ENCODE measurements at regions not wholly inside any gene's neighbourhood (a gene's known extent, or its start where the extent isn't known, plus 50 kb on each side); places are given as distances from the start of the nearest gene placed in this dataset.

DNA sequence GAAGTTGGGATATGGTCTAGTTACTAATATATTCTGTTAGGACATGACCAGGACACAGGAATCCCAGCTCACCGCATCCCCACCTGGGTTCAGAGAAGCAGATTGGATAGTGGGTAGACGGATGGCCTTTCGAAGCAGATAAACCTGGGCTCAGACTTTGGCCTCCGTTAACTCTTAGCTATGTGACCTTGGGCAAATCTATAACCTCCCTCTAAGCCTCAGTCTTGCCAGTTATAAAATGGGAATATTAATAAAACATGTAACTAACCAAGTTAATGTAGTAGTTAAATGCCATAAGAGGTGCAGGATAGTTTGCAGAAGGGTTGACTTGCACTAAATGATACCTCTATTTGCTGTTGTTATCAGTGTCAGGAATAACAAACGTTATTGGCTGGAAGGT lies 127.6 kb upstream of the JCAD start:
- Histone ChIP-seq H3K9me3 (no peaks in the 10 kb centered on the region), H3K4me3 (peak overlapping the region in 1 of 4 donors; percentile 5), H3K27ac (peak overlapping the region in 1 of 4 donors; percentile 17), H3K27me3 (no peaks in the 10 kb centered on the region), H3K4me1 (peaks cover 0 to 25% (median 9%) of the 10 kb centered on the region in 4 donors), H3K36me3 (no peaks in the 10 kb centered on the region)
- no peak for DNase-seq
- intact Hi-C loops (cut with DNase I; ENCODE audit: low total_unique reads) (loop anchor here (10.0 kb wide), 1 partner anchor 132 kb away; the partner anchor contains the start of gene JCAD), in situ Hi-C loops (cut with MboI; ENCODE audit: low pct_ligation_motif_present in 1 of 4, low pct_unique_long_range_greater_than_20kb in 1 of 4, low sequenced_read_pairs in 3 of 4) (no loop called here)
- WGBS, 2 donors (ENCODE audit: low coverage in 1 of 2) = 33 to 81% methylated on average over 1 to 5 of the region's 5 CpGs
- TF ChIP-seq POLR2AphosphoS5 (IDR thresholded peaks at IDR 0.05) (no peak), POLR2A (IDR thresholded peaks at IDR 0.05) (no peak), CTCF (IDR thresholded peaks at IDR 0.05) (no peak), EP300 (IDR thresholded peaks at IDR 0.05; ENCODE audit: low read depth) (no peak)

- Histone ChIP-seq H3K27me3 (no peaks in the 10 kb centered on the region), H3K27ac (peak overlapping the region in 1 of 4 donors; percentile 17), H3K9me3 (no peaks in the 10 kb centered on the region), H3K36me3 (no peaks in the 10 kb centered on the region), H3K4me3 (peak overlapping the region in 1 of 4 donors; percentile 5), H3K4me1 (peaks cover 0 to 25% (median 9%) of the 10 kb centered on the region in 4 donors)
- intact Hi-C loops (cut with DNase I; ENCODE audit: low total_unique reads) (loop anchor here (10.0 kb wide), 1 partner anchor 132 kb away; the partner anchor contains the start of gene JCAD), in situ Hi-C loops (cut with MboI; ENCODE audit: low pct_ligation_motif_present in 1 of 4, low pct_unique_long_range_greater_than_20kb in 1 of 4, low sequenced_read_pairs in 3 of 4) (no loop called here)
- DNase-seq = peak; percentile 12
- no peak for TF ChIP-seq EP300 (IDR thresholded peaks at IDR 0.05; ENCODE audit: low read depth)
- TF ChIP-seq POLR2A (IDR thresholded peaks at IDR 0.05) = no peak
- no peak for TF ChIP-seq POLR2AphosphoS5 (IDR thresholded peaks at IDR 0.05)
- TF ChIP-seq CTCF (IDR thresholded peaks at IDR 0.05) = no peak
- 24% methylated on average over 10 of the region's 10 CpGs; no CpG with 5 or more reads in 1 of the 2 donors for WGBS, 2 donors (ENCODE audit: low coverage in 1 of 2)
Measured at GRCh38 chr10:30186371-30186875, 127.0 kb upstream of the JCAD start.

GRCh38 chr10:30185916-30186315 lies 126.5 kb upstream of the JCAD start:
- in situ Hi-C loops (cut with MboI; ENCODE audit: low pct_ligation_motif_present in 1 of 4, low pct_unique_long_range_greater_than_20kb in 1 of 4, low sequenced_read_pairs in 3 of 4) = no loop called here
- no peak for DNase-seq
- Histone ChIP-seq H3K4me1 (peaks cover 0 to 25% (median 9%) of the 10 kb centered on the region in 4 donors), H3K36me3 (no peaks in the 10 kb centered on the region), H3K27me3 (no peaks in the 10 kb centered on the region), H3K27ac (no peak overlapping the region), H3K9me3 (no peaks in the 10 kb centered on the region), H3K4me3 (no peak overlapping the region)
- WGBS, 2 donors (ENCODE audit: low coverage in 1 of 2) = 79 to 85% methylated on average over 3 of the region's 3 CpGs
- intact Hi-C loops (cut with DNase I; ENCODE audit: low total_unique reads) = loop anchor here (10.0 kb wide), 1 partner anchor 131 kb away; the partner anchor contains the start of gene JCAD
- TF ChIP-seq POLR2AphosphoS5 (IDR thresholded peaks at IDR 0.05) (no peak), EP300 (IDR thresholded peaks at IDR 0.05; ENCODE audit: low read depth) (no peak), POLR2A (IDR thresholded peaks at IDR 0.05) (no peak), CTCF (IDR thresholded peaks at IDR 0.05) (no peak)

- intact Hi-C loops (cut with DNase I; ENCODE audit: low total_unique reads) = loop anchor here (10.0 kb wide), 1 partner anchor 131 kb away; the partner anchor contains the start of gene JCAD
- H3K4me1 ChIP-seq = peaks cover 0 to 25% (median 9%) of the 10 kb centered on the region in 4 donors
- WGBS, 2 donors (ENCODE audit: low coverage in 1 of 2) = 71 to 100% methylated on average over 1 of the region's 1 CpG
- H3K4me3 ChIP-seq = no peak overlapping the region
- no peaks in the 10 kb centered on the region for H3K9me3 ChIP-seq
- TF ChIP-seq POLR2AphosphoS5 (IDR thresholded peaks at IDR 0.05) (no peak), EP300 (IDR thresholded peaks at IDR 0.05; ENCODE audit: low read depth) (no peak), CTCF (IDR thresholded peaks at IDR 0.05) (no peak), POLR2A (IDR thresholded peaks at IDR 0.05) (no peak)
- no peak for DNase-seq
- H3K27ac ChIP-seq = no peak overlapping the region
- H3K36me3 ChIP-seq = no peaks in the 10 kb centered on the region
- no peaks in the 10 kb centered on the region for H3K27me3 ChIP-seq
- in situ Hi-C loops (cut with MboI; ENCODE audit: low pct_ligation_motif_present in 1 of 4, low pct_unique_long_range_greater_than_20kb in 1 of 4, low sequenced_read_pairs in 3 of 4) = no loop called here
Measured at GRCh38 chr10:30185341-30185740, 126.0 kb upstream of the JCAD start.

Data from transverse colon (tissue), 4 donors.